ENCODE measurements at regions not wholly inside any gene's neighbourhood (a gene's known extent, or its start where the extent isn't known, plus 50 kb on each side); places are given as distances from the start of the nearest gene placed in this dataset.

- Histone ChIP-seq H3K27me3 (peaks cover 0 to 45% of the 10 kb centered on the region in 2 donors), H3K4me1 (no peaks in the 10 kb centered on the region), H3K4me3 (no peak overlapping the region), H3K36me3 (no peaks in the 10 kb centered on the region), H3K27ac (no peak overlapping the region), H3K9me3 (no peaks in the 10 kb centered on the region)
- intact Hi-C loops (cut with DNase I; ENCODE audit: low total_unique reads), result no loop called here
- DNase-seq (ENCODE audit: low spot score in 2 of 2), result no peak
- TF ChIP-seq POLR2A (IDR thresholded peaks at IDR 0.05) (no peak), POLR2AphosphoS5 (IDR thresholded peaks at IDR 0.05) (no peak), CTCF (IDR thresholded peaks at IDR 0.05) (no peak)
Measured at GRCh38 chrX:39766855-39767254, 330.9 kb downstream of the BCOR start.

GRCh38 chrX:39767446-39767845 is 330.3 kb downstream of the BCOR start:
- H3K27ac ChIP-seq, result no peak overlapping the region
- DNase-seq (ENCODE audit: low spot score in 2 of 2), result no peak

GRCh38 chrX:39769748-39770147 is 328.0 kb downstream of the BCOR start:
- intact Hi-C loops (cut with DNase I; ENCODE audit: low total_unique reads), result no loop called here
- peaks cover 0 to 66% of the 10 kb centered on the region in 2 donors for H3K27me3 ChIP-seq

More at GRCh38 chrX:39767446-39767845, 330.3 kb downstream of the BCOR start:
- no peaks in the 10 kb centered on the region for H3K9me3 ChIP-seq
- H3K4me1 ChIP-seq, result no peaks in the 10 kb centered on the region
- no peak overlapping the region for H3K4me3 ChIP-seq
- H3K36me3 ChIP-seq, result no peaks in the 10 kb centered on the region
- no peak for TF ChIP-seq CTCF (IDR thresholded peaks at IDR 0.05)
- no peak for TF ChIP-seq POLR2AphosphoS5 (IDR thresholded peaks at IDR 0.05)
- peaks cover 0 to 50% of the 10 kb centered on the region in 2 donors for H3K27me3 ChIP-seq
- intact Hi-C loops (cut with DNase I; ENCODE audit: low total_unique reads), result no loop called here

GRCh38 chrX:39771089-39771488 is 326.7 kb downstream of the BCOR start:
- Histone ChIP-seq H3K4me3 (no peak overlapping the region), H3K4me1 (no peaks in the 10 kb centered on the region), H3K27me3 (peaks cover 0 to 64% of the 10 kb centered on the region in 2 donors), H3K27ac (no peak overlapping the region), H3K9me3 (no peaks in the 10 kb centered on the region), H3K36me3 (no peaks in the 10 kb centered on the region)
- no peak for TF ChIP-seq CTCF (IDR thresholded peaks at IDR 0.05)
- TF ChIP-seq POLR2AphosphoS5 (IDR thresholded peaks at IDR 0.05), result no peak
- no peak for TF ChIP-seq POLR2A (IDR thresholded peaks at IDR 0.05)
- no peak for DNase-seq (ENCODE audit: low spot score in 2 of 2)
- intact Hi-C loops (cut with DNase I; ENCODE audit: low total_unique reads), result no loop called here

More at GRCh38 chrX:39769748-39770147, 328.0 kb downstream of the BCOR start:
- no peak for TF ChIP-seq POLR2A (IDR thresholded peaks at IDR 0.05)
- no peak for TF ChIP-seq POLR2AphosphoS5 (IDR thresholded peaks at IDR 0.05)
- no peak for TF ChIP-seq CTCF (IDR thresholded peaks at IDR 0.05)
- no peak for DNase-seq (ENCODE audit: low spot score in 2 of 2)
- no peaks in the 10 kb centered on the region for H3K9me3 ChIP-seq
- H3K27ac ChIP-seq, result no peak overlapping the region
- H3K4me1 ChIP-seq, result no peaks in the 10 kb centered on the region
- no peaks in the 10 kb centered on the region for H3K36me3 ChIP-seq
- no peak overlapping the region for H3K4me3 ChIP-seq

GRCh38 chrX:39772057-39772832 is 325.5 kb downstream of the BCOR start:
- Histone ChIP-seq H3K27me3 (peaks cover 0 to 72% of the 10 kb centered on the region in 2 donors), H3K9me3 (no peaks in the 10 kb centered on the region), H3K36me3 (no peaks in the 10 kb centered on the region), H3K27ac (no peak overlapping the region), H3K4me1 (no peaks in the 10 kb centered on the region), H3K4me3 (no peak overlapping the region)
- intact Hi-C loops (cut with DNase I; ENCODE audit: low total_unique reads), result no loop called here
- DNase-seq (ENCODE audit: low spot score in 2 of 2), result no peak
- TF ChIP-seq POLR2A (IDR thresholded peaks at IDR 0.05), result no peak
- no peak for TF ChIP-seq POLR2AphosphoS5 (IDR thresholded peaks at IDR 0.05)
- TF ChIP-seq CTCF (IDR thresholded peaks at IDR 0.05), result no peak
